ENCODE measurements at regions not wholly inside any gene's neighbourhood (a gene's known extent, or its start where the extent isn't known, plus 50 kb on each side); places are given as distances from the start of the nearest gene placed in this dataset.

- TF ChIP-seq, protein P1, sequence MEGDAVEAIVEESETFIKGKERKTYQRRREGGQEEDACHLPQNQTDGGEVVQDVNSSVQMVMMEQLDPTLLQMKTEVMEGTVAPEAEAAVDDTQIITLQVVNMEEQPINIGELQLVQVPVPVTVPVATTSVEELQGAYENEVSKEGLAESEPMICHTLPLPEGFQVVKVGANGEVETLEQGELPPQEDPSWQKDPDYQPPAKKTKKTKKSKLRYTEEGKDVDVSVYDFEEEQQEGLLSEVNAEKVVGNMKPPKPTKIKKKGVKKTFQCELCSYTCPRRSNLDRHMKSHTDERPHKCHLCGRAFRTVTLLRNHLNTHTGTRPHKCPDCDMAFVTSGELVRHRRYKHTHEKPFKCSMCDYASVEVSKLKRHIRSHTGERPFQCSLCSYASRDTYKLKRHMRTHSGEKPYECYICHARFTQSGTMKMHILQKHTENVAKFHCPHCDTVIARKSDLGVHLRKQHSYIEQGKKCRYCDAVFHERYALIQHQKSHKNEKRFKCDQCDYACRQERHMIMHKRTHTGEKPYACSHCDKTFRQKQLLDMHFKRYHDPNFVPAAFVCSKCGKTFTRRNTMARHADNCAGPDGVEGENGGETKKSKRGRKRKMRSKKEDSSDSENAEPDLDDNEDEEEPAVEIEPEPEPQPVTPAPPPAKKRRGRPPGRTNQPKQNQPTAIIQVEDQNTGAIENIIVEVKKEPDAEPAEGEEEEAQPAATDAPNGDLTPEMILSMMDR (IDR thresholded peaks at IDR 0.05; ENCODE audit: extremely low read depth in 1 of 2, insufficient read depth in 1 of 2, low read depth in 1 of 2, low read length in 2 of 2), result no peak
- no peak for TF ChIP-seq EZH2 (IDR thresholded peaks at IDR 0.05; ENCODE audit: borderline replicate concordance, low read depth, low read length, severe bottlenecking)
- TF ChIP-seq POLR2A (IDR thresholded peaks at IDR 0.05; ENCODE audit: low read depth, low read length), result no peak
- TF ChIP-seq MYC (IDR thresholded peaks at IDR 0.05; ENCODE audit: low read depth, low read length), result no peak
- no peak for TF ChIP-seq POLR2AphosphoS5 (IDR thresholded peaks at IDR 0.05; ENCODE audit: insufficient read depth, low read depth, low read length)
- TF ChIP-seq, protein P2, sequence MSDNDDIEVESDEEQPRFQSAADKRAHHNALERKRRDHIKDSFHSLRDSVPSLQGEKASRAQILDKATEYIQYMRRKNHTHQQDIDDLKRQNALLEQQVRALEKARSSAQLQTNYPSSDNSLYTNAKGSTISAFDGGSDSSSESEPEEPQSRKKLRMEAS (IDR thresholded peaks at IDR 0.05; ENCODE audit: insufficient read depth, insufficient read length), result no peak
- no peak for TF ChIP-seq FOS (IDR thresholded peaks at IDR 0.05; ENCODE audit: borderline replicate concordance, insufficient read depth, low read length)
- TF ChIP-seq JUN (IDR thresholded peaks at IDR 0.05; ENCODE audit: borderline replicate concordance, insufficient read depth, insufficient read length, low read depth), result no peak
Observed at GRCh38 chr3:24835510-24835909, 340.9 kb upstream of the THRB start.

Measured in endothelial cell of umbilical vein (primary cell).